Astrocyte (in vitro differentiated cells and primary cell): ENCODE measurements at regions not wholly inside any gene's neighbourhood (a gene's known extent, or its start where the extent isn't known, plus 50 kb on each side); places are given as distances from the start of the nearest gene placed in this dataset.

ENCODE experiments used
- DNase-seq: peaks from one replicate; pipeline ENCODE4 v3.0.0-alpha.2; 2010; ENCODE audit warnings: low read depth
- FAIRE-seq: peaks from 2 replicates; lab custom pipeline; 2011; peaks lifted over from hg19 to GRCh38; lab: Jason Lieb, UNC
- H2AFZ ChIP-seq: 2 replicates; pipeline ENCODE4 v1.6.0; 2012; ENCODE audit warnings: low read depth, low read length, inconsistent platforms
- H3K27ac ChIP-seq: 2 replicates; pipeline ENCODE4 v1.5.1; 2011; ENCODE audit warnings: low read depth, low read length, inconsistent platforms
- H3K27me3 ChIP-seq: 2 replicates; pipeline ENCODE4 v1.6.0; 2011; ENCODE audit warnings: low read length, inconsistent platforms; ENCODE audit not compliant: insufficient read depth
- H3K36me3 ChIP-seq: 2 replicates; pipeline ENCODE4 v1.5.1; 2011; ENCODE audit warnings: low read length, inconsistent platforms; ENCODE audit not compliant: insufficient read depth
- H3K4me1 ChIP-seq: 2 replicates; pipeline ENCODE4 v1.5.1; 2011; ENCODE audit warnings: low read length, inconsistent platforms; ENCODE audit not compliant: insufficient read depth
- H3K4me2 ChIP-seq: 2 replicates; pipeline ENCODE4 v1.6.0; 2012; ENCODE audit warnings: low read length, inconsistent platforms
- H3K4me3 ChIP-seq: 2 replicates; pipeline ENCODE4 v1.5.1; 2011; ENCODE audit warnings: low read depth, mild to moderate bottlenecking, low read length, inconsistent platforms; ENCODE audit not compliant: insufficient read depth
- H3K79me2 ChIP-seq: 2 replicates; pipeline ENCODE4 v1.6.0; 2012; ENCODE audit warnings: mild to moderate bottlenecking, low read length, inconsistent platforms; ENCODE audit not compliant: insufficient read depth
- H3K9ac ChIP-seq: 2 replicates; pipeline ENCODE4 v1.6.0; 2012; ENCODE audit warnings: mild to moderate bottlenecking, low read length, inconsistent platforms
- H3K9me3 ChIP-seq: 2 replicates; pipeline ENCODE4 v1.5.1; 2012; ENCODE audit warnings: low read depth, mild to moderate bottlenecking, low read length, inconsistent platforms; ENCODE audit not compliant: insufficient read depth
- H4K20me1 ChIP-seq: 2 replicates; pipeline ENCODE4 v1.6.0; 2012; ENCODE audit warnings: low read length, inconsistent platforms; ENCODE audit not compliant: insufficient read depth
- H3K27ac Mint-ChIP-seq: one replicate; pipeline ENCODE4 v1.8.0; 2021; ENCODE audit warnings: mild to moderate bottlenecking, mixed read lengths; ENCODE audit not compliant: unreplicated experiment
- H3K27me3 Mint-ChIP-seq: one replicate; pipeline ENCODE4 v1.8.0; 2021; ENCODE audit warnings: low read depth, mixed read lengths; ENCODE audit not compliant: unreplicated experiment
- H3K36me3 Mint-ChIP-seq: one replicate; pipeline ENCODE4 v1.8.0; 2021; ENCODE audit warnings: low read depth, mixed read lengths; ENCODE audit not compliant: unreplicated experiment
- H3K4me1 Mint-ChIP-seq: one replicate; pipeline ENCODE4 v1.8.0; 2021; ENCODE audit warnings: low read depth, mixed read lengths; ENCODE audit not compliant: unreplicated experiment
- H3K4me3 Mint-ChIP-seq: one replicate; pipeline ENCODE4 v1.8.0; 2021; ENCODE audit warnings: mild to moderate bottlenecking, moderate library complexity, mixed read lengths; ENCODE audit not compliant: unreplicated experiment
- H3K9me3 Mint-ChIP-seq: one replicate; pipeline ENCODE4 v1.8.0; 2021; ENCODE audit warnings: mild to moderate bottlenecking, mixed read lengths; ENCODE audit not compliant: unreplicated experiment
- CTCF ChIP-seq: IDR thresholded peaks from 2 replicates; pipeline ENCODE4 v1.5.1; 2011; ENCODE audit warnings: low read depth, mild to moderate bottlenecking, inconsistent platforms, low read length, moderate library complexity; ENCODE audit not compliant: insufficient read depth
- EZH2 ChIP-seq: IDR thresholded peaks from 2 replicates; pipeline ENCODE4 v1.6.1; 2012; ENCODE audit warnings: mild to moderate bottlenecking, low read length, inconsistent platforms; ENCODE audit not compliant: insufficient read depth

GRCh38 chr4:148530114-148530513 is 87.9 kb upstream of the NR3C2 start:
- H3K9me3 Mint-ChIP-seq: peaks cover 18% of the 10 kb centered on the region
- TF ChIP-seq EZH2 (no peak), CTCF (no peak)
- Histone ChIP-seq H3K9ac (no peak overlapping the region), H3K79me2 (no peaks in the 10 kb centered on the region), H3K27ac (no peak overlapping the region), H3K36me3 (no peaks in the 10 kb centered on the region), H3K9me3 (no peaks in the 10 kb centered on the region), H3K4me1 (no peaks in the 10 kb centered on the region), H3K27me3 (no peaks in the 10 kb centered on the region), H2AFZ (no peak overlapping the region), H3K4me3 (no peak overlapping the region), H3K4me2 (no peak overlapping the region), H4K20me1 (no peaks in the 10 kb centered on the region)
- no peak overlapping the region for H3K27ac Mint-ChIP-seq
- no peaks in the 10 kb centered on the region for H3K4me1 Mint-ChIP-seq
- H3K27me3 Mint-ChIP-seq: no peaks in the 10 kb centered on the region
- FAIRE-seq (no peak), DNase-seq (no peak)
- H3K36me3 Mint-ChIP-seq: no peaks in the 10 kb centered on the region
- H3K4me3 Mint-ChIP-seq: no peak overlapping the region

- Histone ChIP-seq H3K79me2 (no peaks in the 10 kb centered on the region), H4K20me1 (no peaks in the 10 kb centered on the region), H2AFZ (no peak overlapping the region), H3K9me3 (no peaks in the 10 kb centered on the region), H3K4me1 (no peaks in the 10 kb centered on the region), H3K4me3 (no peak overlapping the region), H3K9ac (no peak overlapping the region), H3K27me3 (no peaks in the 10 kb centered on the region), H3K4me2 (no peak overlapping the region), H3K36me3 (no peaks in the 10 kb centered on the region), H3K27ac (no peak overlapping the region)
- no peak for TF ChIP-seq EZH2
- TF ChIP-seq CTCF: no peak
- H3K27me3 Mint-ChIP-seq: no peaks in the 10 kb centered on the region
- no peaks in the 10 kb centered on the region for H3K36me3 Mint-ChIP-seq
- no peaks in the 10 kb centered on the region for H3K4me1 Mint-ChIP-seq
- H3K9me3 Mint-ChIP-seq: peaks cover 3% of the 10 kb centered on the region
- no peak overlapping the region for H3K4me3 Mint-ChIP-seq
- DNase-seq (no peak), FAIRE-seq (no peak)
- no peak overlapping the region for H3K27ac Mint-ChIP-seq
These were observed 85.4 kb upstream of the NR3C2 start for GRCh38 chr4:148527571-148527970.

GRCh38 chr4:148522995-148523394 is 80.8 kb upstream of the NR3C2 start:
- no peak overlapping the region for H3K4me2 ChIP-seq
- no peak for TF ChIP-seq EZH2
- TF ChIP-seq CTCF: no peak
- no peak overlapping the region for H3K4me3 ChIP-seq
- H3K9me3 ChIP-seq: peaks cover 2% of the 10 kb centered on the region
- DNase-seq: no peak
- no peak overlapping the region for H3K9ac ChIP-seq
- H3K4me1 ChIP-seq: no peaks in the 10 kb centered on the region
- H3K27me3 Mint-ChIP-seq: peaks cover 1% of the 10 kb centered on the region
- H3K27ac Mint-ChIP-seq: no peak overlapping the region
- no peaks in the 10 kb centered on the region for H3K4me1 Mint-ChIP-seq
- H3K4me3 Mint-ChIP-seq: no peak overlapping the region
- no peaks in the 10 kb centered on the region for H4K20me1 ChIP-seq
- peaks cover 4% of the 10 kb centered on the region for H3K9me3 Mint-ChIP-seq
- H3K27ac ChIP-seq: no peak overlapping the region
- no peaks in the 10 kb centered on the region for H3K27me3 ChIP-seq
- no peak overlapping the region for H2AFZ ChIP-seq
- H3K36me3 ChIP-seq: no peaks in the 10 kb centered on the region
- no peaks in the 10 kb centered on the region for H3K36me3 Mint-ChIP-seq
- H3K79me2 ChIP-seq: no peaks in the 10 kb centered on the region
- no peak for FAIRE-seq
